CD4-positive, alpha-beta T cell (primary cell): ENCODE measurements at regions not wholly inside any gene's neighbourhood (a gene's known extent, or its start where the extent isn't known, plus 50 kb on each side); places are given as distances from the start of the nearest gene placed in this dataset.

Experiments used
- ATAC-seq: fragments of 200-7000 bp; cut with Tn5 transposase; one replicate; pipeline ENCODE4 v1.10.0; 2022; ENCODE audit warnings: mild to moderate bottlenecking; ENCODE audit not compliant: poor library complexity
- CTCF ChIA-PET: fragments of 350-600 bp; sonication (Branson Sonifier 250); formaldehyde crosslinking; loops from one replicate; lab custom pipeline; 2021; ENCODE audit warnings: antibody characterized with exemption, inconsistent platforms; lab: Charles Lee
- POLR2A ChIA-PET: fragments of 350-600 bp; sonication (Branson Sonifier 250); formaldehyde crosslinking; loops from one replicate; lab custom pipeline; 2021; ENCODE audit warnings: antibody characterized with exemption, inconsistent platforms; lab: Charles Lee
- DNase-seq, 14 experiments: peaks; one replicate each; pipeline ENCODE4 v3.0.0-alpha.2; 2013 to 2020; ENCODE audit warnings: mixed read lengths in 2 of 14
- H3K27ac ChIP-seq, 2 donors: one replicate each; pipeline versions ENCODE4 v1.5.1 to v1.7.0; 2013; ENCODE audit warnings: low read length in 2 of 2, low read depth in 1 of 2, mild to moderate bottlenecking in 1 of 2
- H3K27me3 ChIP-seq, 2 experiments: 1 replicate in 1 of 2; 2 replicates in 1 of 2; pipeline versions ENCODE4 v1.6.1 to v1.7.0; 2013; ENCODE audit warnings: low read length in 2 of 2, control low read depth in 1 of 2, mild to moderate bottlenecking in 1 of 2, moderate library complexity in 1 of 2; ENCODE audit not compliant: insufficient read depth in 2 of 2, control insufficient read depth in 1 of 2
- H3K36me3 ChIP-seq: one replicate; pipeline ENCODE4 v1.6.1; 2013; ENCODE audit warnings: low read length, control low read depth; ENCODE audit not compliant: insufficient read depth
- H3K4me1 ChIP-seq: one replicate; pipeline ENCODE4 v1.6.1; 2013; ENCODE audit warnings: low read length, control low read depth; ENCODE audit not compliant: insufficient read depth
- H3K4me3 ChIP-seq: one replicate; pipeline ENCODE4 v1.5.1; 2013; ENCODE audit warnings: mild to moderate bottlenecking, low read length, moderate library complexity
- H3K9me3 ChIP-seq, 2 experiments: 1 replicate in 1 of 2; 2 replicates in 1 of 2; pipeline versions ENCODE4 v1.6.1 to v1.7.0; 2013; ENCODE audit warnings: low read length in 2 of 2, mild to moderate bottlenecking in 2 of 2, control low read depth in 1 of 2, moderate library complexity in 1 of 2; ENCODE audit not compliant: control insufficient read depth in 1 of 2, insufficient read depth in 1 of 2
- H3K27ac Mint-ChIP-seq: one replicate; pipeline ENCODE4 v1.8.0; 2020; ENCODE audit warnings: mixed read lengths
- H3K27me3 Mint-ChIP-seq: one replicate; pipeline ENCODE4 v1.8.0; 2021; ENCODE audit warnings: mixed read lengths
- H3K36me3 Mint-ChIP-seq: one replicate; pipeline ENCODE4 v1.8.0; 2021; ENCODE audit warnings: low read depth, mixed read lengths
- H3K4me1 Mint-ChIP-seq: one replicate; pipeline ENCODE4 v1.8.0; 2021; ENCODE audit warnings: low read depth, mixed read lengths
- H3K4me3 Mint-ChIP-seq: one replicate; pipeline ENCODE4 v1.8.0; 2020; ENCODE audit warnings: mild to moderate bottlenecking, mixed read lengths
- H3K9me3 Mint-ChIP-seq: one replicate; pipeline ENCODE4 v1.8.0; 2020; ENCODE audit warnings: mixed read lengths
- intact Hi-C, 2 experiments: fragments of 100-400 bp; cut with DNase I in 1 of 2; cut with micrococcal nuclease in 1 of 2; formaldehyde crosslinking; loops; one replicate each; pipeline versions ENCODE4 v1.15.1 to v1.9.0; 2023 to 2025; cut with DNase I, micrococcal nuclease
- TF ChIP-seq, protein P1 (sequence below): fragments of 200-600 bp; IDR thresholded peaks from one replicate; pipeline ENCODE4 v1.8.0; 2022; ENCODE audit warnings: antibody characterized with exemption, mild to moderate bottlenecking

DNA sequence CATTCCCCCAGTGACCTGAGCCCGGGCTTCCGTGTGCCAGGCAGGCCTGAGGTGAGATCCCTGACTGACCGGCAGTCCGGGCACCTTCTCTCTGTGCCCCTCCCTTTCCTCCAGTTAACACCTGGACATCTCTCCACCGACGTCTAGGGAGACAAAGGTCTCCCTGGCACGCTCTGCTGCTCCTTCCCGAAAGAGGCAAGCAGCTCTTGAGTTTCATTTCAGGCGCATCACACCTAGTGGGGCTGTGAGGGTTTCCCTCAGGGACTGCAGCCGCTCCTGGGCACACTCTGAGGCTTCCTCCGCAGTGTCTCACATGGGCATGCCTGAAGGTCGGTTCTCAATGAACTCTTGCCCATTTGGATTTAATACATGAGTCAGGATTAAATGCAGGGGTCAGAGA lies 322.7 kb downstream of the CTTN start:
- Mint-ChIP-seq H3K4me3 (no peak overlapping the region), H3K27ac (no peak overlapping the region), H3K27me3 (peaks cover 10% of the 10 kb centered on the region), H3K4me1 (no peaks in the 10 kb centered on the region), H3K9me3 (no peaks in the 10 kb centered on the region), H3K36me3 (no peaks in the 10 kb centered on the region)
- Histone ChIP-seq H3K36me3 (no peaks in the 10 kb centered on the region), H3K27me3 (no peaks in the 10 kb centered on the region), H3K4me1 (no peaks in the 10 kb centered on the region), H3K27ac (no peak overlapping the region), H3K4me3 (no peak overlapping the region), H3K9me3 (peaks cover 0 to 19% of the 10 kb centered on the region in 2 experiments)
- ATAC-seq, result no peak
- TF ChIP-seq, protein P1, sequence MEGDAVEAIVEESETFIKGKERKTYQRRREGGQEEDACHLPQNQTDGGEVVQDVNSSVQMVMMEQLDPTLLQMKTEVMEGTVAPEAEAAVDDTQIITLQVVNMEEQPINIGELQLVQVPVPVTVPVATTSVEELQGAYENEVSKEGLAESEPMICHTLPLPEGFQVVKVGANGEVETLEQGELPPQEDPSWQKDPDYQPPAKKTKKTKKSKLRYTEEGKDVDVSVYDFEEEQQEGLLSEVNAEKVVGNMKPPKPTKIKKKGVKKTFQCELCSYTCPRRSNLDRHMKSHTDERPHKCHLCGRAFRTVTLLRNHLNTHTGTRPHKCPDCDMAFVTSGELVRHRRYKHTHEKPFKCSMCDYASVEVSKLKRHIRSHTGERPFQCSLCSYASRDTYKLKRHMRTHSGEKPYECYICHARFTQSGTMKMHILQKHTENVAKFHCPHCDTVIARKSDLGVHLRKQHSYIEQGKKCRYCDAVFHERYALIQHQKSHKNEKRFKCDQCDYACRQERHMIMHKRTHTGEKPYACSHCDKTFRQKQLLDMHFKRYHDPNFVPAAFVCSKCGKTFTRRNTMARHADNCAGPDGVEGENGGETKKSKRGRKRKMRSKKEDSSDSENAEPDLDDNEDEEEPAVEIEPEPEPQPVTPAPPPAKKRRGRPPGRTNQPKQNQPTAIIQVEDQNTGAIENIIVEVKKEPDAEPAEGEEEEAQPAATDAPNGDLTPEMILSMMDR, result no peak
- ChIA-PET POLR2A (no interaction called here), CTCF (no interaction called here)
- DNase-seq, result no peak
- intact Hi-C loops, result no loop called here

DNA sequence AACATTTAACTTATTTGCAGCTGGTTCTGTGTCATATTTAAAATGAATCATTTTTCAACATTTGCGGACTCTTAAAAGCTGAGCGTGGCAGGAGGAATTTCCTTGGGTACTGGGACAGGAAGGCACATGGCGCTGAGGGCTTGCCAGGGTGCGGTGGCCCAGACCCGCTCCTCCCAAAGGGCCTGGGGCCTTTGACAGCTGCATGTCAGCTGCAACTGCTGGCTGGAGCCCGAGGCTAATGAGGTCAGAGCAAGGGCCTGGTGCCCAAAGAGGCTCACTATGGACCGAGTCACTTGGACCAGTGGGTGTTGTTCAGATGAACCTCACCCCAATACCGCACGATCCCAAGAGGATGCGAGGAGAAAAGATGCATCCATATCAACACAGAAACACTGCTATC lies 326.9 kb downstream of the CTTN start:
- TF ChIP-seq, protein P1, result no peak
- Mint-ChIP-seq H3K4me3 (no peak overlapping the region), H3K27ac (no peak overlapping the region), H3K36me3 (no peaks in the 10 kb centered on the region), H3K27me3 (peaks cover 4% of the 10 kb centered on the region), H3K4me1 (no peaks in the 10 kb centered on the region), H3K9me3 (no peaks in the 10 kb centered on the region)
- peaks cover 0 to 8% of the 10 kb centered on the region in 2 experiments for H3K9me3 ChIP-seq
- H3K4me3 ChIP-seq, result no peak overlapping the region
- ATAC-seq (no peak), DNase-seq (no peak)
- no peaks in the 10 kb centered on the region for H3K4me1 ChIP-seq
- no peaks in the 10 kb centered on the region for H3K27me3 ChIP-seq
- ChIA-PET CTCF (no interaction called here), POLR2A (no interaction called here)
- H3K27ac ChIP-seq, result no peak overlapping the region
- no peaks in the 10 kb centered on the region for H3K36me3 ChIP-seq
- intact Hi-C loops, result no loop called here

GRCh38 chr11:70725739-70726138 lies 327.4 kb downstream of the CTTN start:
- Histone ChIP-seq H3K9me3 (peaks cover 0 to 8% of the 10 kb centered on the region in 2 experiments), H3K27me3 (no peaks in the 10 kb centered on the region), H3K27ac (no peak overlapping the region), H3K36me3 (no peaks in the 10 kb centered on the region), H3K4me3 (no peak overlapping the region), H3K4me1 (no peaks in the 10 kb centered on the region)
- POLR2A ChIA-PET, result no interaction called here
- TF ChIP-seq, protein P1, result no peak
- H3K27ac Mint-ChIP-seq, result no peak overlapping the region
- intact Hi-C loops, result no loop called here
- H3K4me3 Mint-ChIP-seq, result no peak overlapping the region
- peaks cover 4% of the 10 kb centered on the region for H3K27me3 Mint-ChIP-seq
- ATAC-seq, result no peak
- CTCF ChIA-PET, result no interaction called here
- no peaks in the 10 kb centered on the region for H3K36me3 Mint-ChIP-seq
- no peaks in the 10 kb centered on the region for H3K4me1 Mint-ChIP-seq
- no peaks in the 10 kb centered on the region for H3K9me3 Mint-ChIP-seq
- no peak for DNase-seq
